ENCODE measurements at regions not wholly inside any gene's neighbourhood (a gene's known extent, or its start where the extent isn't known, plus 50 kb on each side); places are given as distances from the start of the nearest gene placed in this dataset.

- TF ChIP-seq, protein P1, sequence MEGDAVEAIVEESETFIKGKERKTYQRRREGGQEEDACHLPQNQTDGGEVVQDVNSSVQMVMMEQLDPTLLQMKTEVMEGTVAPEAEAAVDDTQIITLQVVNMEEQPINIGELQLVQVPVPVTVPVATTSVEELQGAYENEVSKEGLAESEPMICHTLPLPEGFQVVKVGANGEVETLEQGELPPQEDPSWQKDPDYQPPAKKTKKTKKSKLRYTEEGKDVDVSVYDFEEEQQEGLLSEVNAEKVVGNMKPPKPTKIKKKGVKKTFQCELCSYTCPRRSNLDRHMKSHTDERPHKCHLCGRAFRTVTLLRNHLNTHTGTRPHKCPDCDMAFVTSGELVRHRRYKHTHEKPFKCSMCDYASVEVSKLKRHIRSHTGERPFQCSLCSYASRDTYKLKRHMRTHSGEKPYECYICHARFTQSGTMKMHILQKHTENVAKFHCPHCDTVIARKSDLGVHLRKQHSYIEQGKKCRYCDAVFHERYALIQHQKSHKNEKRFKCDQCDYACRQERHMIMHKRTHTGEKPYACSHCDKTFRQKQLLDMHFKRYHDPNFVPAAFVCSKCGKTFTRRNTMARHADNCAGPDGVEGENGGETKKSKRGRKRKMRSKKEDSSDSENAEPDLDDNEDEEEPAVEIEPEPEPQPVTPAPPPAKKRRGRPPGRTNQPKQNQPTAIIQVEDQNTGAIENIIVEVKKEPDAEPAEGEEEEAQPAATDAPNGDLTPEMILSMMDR (IDR thresholded peaks at IDR 0.05; ENCODE audit: low read length), result no peak
- TF ChIP-seq EZH2 (IDR thresholded peaks at IDR 0.05; ENCODE audit: borderline replicate concordance, low read length), result no peak
Observed at GRCh38 chrX:38970074-38970473, 168.8 kb downstream of the MID1IP1 start.
